H4 (cell line): ENCODE measurements at regions not wholly inside any gene's neighbourhood (a gene's known extent, or its start where the extent isn't known, plus 50 kb on each side); places are given as distances from the start of the nearest gene placed in this dataset.
A peak's percentile ranks its signal among the peaks of the same experiment; 100 is the strongest.
"Not testable (repeated sequence)": the region's sequence is repeated elsewhere in the genome, so short reads cannot be mapped to it uniquely, and the experiment has no call there.

Experiments
- DNase-seq: peaks from one replicate; pipeline ENCODE4 v3.0.0-alpha.2; 2015; ENCODE audit warnings: low spot score

- no peak for DNase-seq
Observed at GRCh38 chr11:110874437-110875030, 162.3 kb upstream of the ARHGAP20 start.

- DNase-seq: no peak
Observed at GRCh38 chr11:110873975-110874374, 161.7 kb upstream of the ARHGAP20 start.

- no peak for DNase-seq
Observed at GRCh38 chr11:110870816-110871522, 158.7 kb upstream of the ARHGAP20 start.

DNA sequence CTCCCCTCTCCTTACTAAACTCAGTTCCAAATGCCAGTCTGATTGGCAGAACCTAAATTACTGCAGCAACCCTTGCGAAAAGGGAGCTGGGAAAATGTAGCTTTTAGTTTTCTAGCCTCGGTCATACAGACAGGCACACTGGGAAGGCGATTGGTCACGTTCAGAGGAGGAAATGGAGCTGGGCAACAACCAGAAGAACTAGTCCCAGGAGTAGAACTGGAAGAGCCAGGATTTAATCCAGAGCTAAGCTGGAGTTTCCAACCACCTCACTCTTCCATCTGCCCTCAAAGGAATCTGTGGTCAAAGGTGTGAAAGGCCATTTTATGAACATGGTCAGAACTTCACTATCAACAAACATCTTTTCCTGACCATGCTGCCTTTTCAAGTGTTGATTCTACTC, 155.7 kb upstream of the ARHGAP20 start:
- no peak for DNase-seq

- no peak for DNase-seq
Observed at GRCh38 chr11:110866081-110866480, 153.8 kb upstream of the ARHGAP20 start.

- no peak for DNase-seq
Observed at GRCh38 chr11:110862407-110862806, 150.2 kb upstream of the ARHGAP20 start.

DNA sequence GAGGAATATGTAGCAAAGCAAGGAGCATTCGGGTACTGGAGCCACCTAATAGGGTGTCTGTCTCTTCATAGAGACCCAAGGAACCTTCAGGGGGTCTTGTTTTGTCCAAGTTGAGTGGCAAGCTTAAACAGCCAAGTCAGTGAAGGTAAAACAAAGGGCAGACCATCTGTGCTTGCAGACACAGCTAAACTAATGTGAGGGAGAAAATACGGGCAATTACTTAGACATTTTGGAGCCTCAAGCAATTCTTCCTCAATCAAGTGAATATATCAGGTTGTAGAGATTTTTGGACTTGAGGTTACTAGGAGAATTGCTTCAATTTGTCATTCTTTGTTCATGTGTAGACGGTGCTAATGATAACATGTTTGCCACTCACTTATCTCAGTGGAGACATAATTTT, 148.2 kb upstream of the ARHGAP20 start:
- no peak for DNase-seq

GRCh38 chr11:110859998-110860397, 147.8 kb upstream of the ARHGAP20 start:
- DNase-seq: no peak

GRCh38 chr11:110859240-110859840, 147.1 kb upstream of the ARHGAP20 start:
- DNase-seq: no peak

DNA sequence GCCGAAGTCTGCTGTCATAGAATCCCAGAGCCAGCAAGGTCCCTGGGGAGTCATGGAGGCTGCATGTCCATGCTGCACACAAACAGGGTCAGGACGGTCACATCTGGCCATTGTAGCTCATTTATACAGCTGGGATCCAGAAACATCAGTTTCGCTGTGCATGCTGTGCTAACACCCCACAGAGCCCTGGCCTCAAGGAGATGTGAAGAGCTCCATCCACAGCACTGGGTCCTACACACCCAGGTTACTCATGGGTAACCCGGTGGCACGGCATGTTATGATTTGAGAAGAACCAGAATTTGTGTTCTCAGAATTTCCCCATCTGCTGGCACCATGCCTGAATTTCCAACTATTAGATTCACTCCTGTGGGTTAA, 146.3 kb upstream of the ARHGAP20 start:
- no peak for DNase-seq

GRCh38 chr11:110857892-110858546, 145.8 kb upstream of the ARHGAP20 start:
- no peak for DNase-seq

- no peak for DNase-seq
Observed at GRCh38 chr11:110856996-110857812, 145.0 kb upstream of the ARHGAP20 start.

GRCh38 chr11:110856340-110856739, 144.1 kb upstream of the ARHGAP20 start:
- DNase-seq: no peak

- no peak for DNase-seq
Observed at GRCh38 chr11:110855191-110855590, 143.0 kb upstream of the ARHGAP20 start.

GRCh38 chr11:110852921-110853490, 140.8 kb upstream of the ARHGAP20 start:
- no peak for DNase-seq

DNA sequence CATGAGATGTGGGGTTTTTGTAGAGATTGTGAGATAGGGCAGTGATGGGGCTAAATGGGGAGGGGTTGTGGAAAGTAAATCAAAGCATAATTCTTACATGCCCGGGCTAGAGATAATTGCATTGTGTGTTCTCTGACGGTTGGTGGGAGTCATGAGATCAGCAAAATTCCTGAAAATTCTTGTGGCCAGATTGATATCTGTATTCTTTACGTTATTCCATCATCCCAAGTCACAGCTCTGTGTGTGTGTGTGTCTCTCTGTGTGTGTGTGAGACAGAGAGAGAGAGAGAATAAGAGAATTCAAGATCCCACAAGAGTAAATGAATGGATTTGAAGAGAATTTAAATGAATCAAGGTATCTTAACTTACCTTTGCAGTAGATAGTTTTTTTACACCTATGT, 138.6 kb upstream of the ARHGAP20 start:
- DNase-seq: peak; percentile 16

DNA sequence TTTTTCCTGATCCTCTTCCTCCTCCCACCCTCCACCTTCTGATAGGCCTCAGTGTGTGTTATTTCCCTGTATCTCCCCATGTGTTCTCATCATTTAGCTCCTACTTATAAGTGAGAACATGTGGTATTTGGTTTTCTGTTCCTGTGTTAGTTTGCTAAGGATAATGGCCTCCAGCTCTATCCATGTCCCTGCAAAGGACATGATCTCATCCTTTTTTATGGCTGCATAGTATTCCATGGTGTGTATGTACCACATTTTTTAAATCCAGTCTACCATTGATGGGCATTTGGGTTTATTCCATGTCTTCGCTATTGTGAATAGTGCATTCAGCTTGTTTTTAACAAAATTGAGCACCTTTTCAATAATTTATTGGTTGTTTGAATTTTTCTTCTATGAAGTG, 130.8 kb upstream of the ARHGAP20 start:
- not testable (repeated sequence) for DNase-seq

DNA sequence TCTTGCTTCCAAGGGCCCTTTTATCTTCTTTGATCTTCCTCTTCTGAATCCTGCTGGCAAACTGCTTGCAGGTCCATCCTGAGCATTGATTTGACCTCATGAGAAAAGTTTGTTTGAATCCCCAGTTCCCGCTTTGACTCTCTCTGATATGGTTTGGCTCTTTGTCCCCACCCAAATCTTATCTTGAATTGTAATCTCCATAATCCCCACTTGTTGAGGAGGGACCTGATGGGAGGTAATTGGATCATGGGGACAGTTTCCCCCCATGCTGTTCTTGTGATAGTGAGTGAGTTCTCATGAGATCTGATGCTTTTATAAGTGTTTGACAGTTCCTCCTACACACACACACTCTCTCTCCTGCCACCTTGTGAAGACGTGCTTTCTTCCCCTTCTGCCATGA, 126.6 kb upstream of the ARHGAP20 start:
- no peak for DNase-seq

DNA sequence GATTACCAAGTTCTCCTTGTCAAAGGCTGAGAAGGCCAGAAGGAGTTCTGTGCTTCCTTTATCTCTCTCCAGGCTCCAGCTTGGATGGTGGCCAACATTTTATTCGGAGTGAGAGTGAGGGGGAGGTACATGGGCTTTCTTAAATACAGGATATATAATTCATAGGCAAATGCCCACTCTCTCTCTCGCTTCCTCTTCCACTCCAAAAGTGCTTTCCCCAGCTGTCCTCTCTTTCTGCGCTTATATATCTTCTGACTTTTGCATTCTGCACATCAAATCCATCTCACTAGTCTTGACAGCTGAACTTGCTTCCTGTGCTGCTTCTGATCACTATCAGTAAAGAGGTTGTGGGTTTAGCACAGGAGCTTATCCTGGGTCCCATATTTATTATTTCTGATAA, 125.4 kb upstream of the ARHGAP20 start:
- no peak for DNase-seq

DNA sequence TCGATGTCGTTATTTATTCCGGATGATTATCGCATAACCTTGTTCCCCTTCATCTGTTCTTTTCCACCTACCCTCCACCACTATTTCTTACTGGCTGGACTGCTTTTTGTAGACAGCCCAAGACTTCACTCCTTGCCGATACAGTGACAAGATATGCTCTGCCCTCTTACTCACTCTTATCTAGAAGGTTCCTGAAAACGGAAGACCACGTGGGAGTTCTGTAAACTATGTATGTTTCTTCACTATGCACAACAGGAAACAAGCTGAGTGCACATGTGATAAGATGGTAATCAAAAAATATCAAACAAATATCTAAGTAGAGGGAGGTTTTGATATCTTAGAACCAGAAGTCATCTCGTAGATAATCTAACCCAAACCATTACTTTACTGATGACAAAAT, 122.9 kb upstream of the ARHGAP20 start:
- DNase-seq: no peak

DNA sequence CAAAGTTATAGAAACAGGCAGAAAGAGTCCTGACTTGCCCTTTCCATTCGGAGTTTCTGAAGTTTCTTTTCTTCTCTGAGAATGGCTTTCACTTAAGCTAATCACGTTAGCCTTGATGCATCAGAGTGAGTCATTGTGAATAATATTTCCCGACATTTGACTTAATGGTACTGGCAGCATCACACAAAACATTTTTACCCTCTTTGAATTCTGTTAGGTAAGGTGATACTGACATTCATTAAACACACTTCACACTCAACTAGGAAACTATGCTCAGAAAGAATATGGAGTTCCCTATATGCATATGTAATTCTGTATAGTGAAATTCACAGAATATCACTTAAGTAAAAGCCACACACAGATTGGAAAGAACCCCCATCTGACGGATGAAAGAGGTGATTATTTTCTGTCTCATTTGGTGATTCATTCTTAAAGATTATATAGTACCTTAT, 120.8 kb upstream of the ARHGAP20 start:
- DNase-seq: no peak

DNA sequence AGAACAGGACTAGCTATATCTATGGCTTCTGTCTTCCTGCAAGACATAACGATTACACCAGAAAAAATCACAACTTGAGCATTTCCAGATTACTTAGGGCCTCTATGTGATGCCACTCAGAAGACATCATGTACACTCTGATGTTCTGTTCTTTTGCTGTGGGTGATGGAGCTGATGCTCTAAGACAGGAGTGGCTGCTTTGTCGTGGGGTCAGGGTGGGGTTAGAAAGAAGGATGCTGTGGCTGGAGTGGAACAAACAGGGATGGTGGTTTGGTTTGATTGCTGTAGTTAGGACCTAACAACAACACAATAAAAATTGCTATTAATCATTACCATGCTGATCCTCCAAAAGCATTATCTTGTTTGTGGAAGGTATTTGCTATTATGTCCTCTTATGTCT, 120.3 kb upstream of the ARHGAP20 start:
- no peak for DNase-seq
